ENCODE measurements at regions not wholly inside any gene's neighbourhood (a gene's known extent, or its start where the extent isn't known, plus 50 kb on each side); places are given as distances from the start of the nearest gene placed in this dataset.

DNA sequence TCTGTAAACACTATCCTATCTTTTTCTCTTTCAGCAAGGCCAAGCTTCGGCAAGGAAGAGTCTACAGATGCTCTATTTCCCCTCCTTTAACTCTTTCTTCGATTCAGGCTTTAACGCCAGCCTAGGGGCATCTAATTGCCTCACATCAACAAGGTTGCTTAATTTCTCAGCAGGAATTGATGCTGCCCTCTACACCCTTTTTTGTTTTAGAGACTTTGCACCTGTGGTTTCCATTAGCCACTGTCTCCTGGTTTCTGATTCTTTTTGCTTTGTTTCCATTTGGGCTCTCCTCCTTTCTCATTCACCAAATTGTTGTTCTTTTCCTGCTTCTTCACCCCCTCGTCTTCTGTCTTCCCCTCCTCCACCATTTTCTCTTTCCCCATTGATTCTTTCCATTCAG lies 202.4 kb upstream of the HMCN1 start:
- TF ChIP-seq CTCF (IDR thresholded peaks at IDR 0.05) (no peak), POLR2A (IDR thresholded peaks at IDR 0.05) (no peak), EP300 (IDR thresholded peaks at IDR 0.05) (no peak)

DNA sequence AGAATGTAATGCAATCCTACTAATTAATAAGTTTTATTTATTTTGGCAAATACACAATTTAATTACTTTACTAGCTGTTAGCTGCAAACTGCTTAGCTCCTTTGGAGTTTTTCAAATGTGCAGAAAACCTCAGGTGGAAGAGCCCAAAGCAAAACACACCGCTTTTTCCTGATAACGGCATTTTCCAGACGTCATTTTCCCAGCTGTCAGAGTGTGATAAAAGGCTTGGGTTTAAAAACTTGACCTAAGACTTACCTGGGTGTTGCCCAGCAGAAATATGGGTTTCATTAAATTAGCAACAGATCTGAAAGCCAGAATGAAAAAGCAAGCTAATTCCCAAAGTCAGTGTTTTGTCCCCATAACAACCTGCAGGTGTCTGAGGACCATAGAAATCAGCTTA lies 204.0 kb upstream of the HMCN1 start:
- WGBS, 3 donors: 69 to 84% (median 76%) methylated on average over 3 of the region's 3 CpGs
- peaks cover 2% of the 10 kb centered on the region for H3K4me1 ChIP-seq (ENCODE audit: insufficient read depth)
- no peaks in the 10 kb centered on the region for H3K36me3 ChIP-seq
- H3K4me3 ChIP-seq: no peak overlapping the region
- TF ChIP-seq EP300 (IDR thresholded peaks at IDR 0.05): no peak
- no peak overlapping the region for H3K27ac ChIP-seq
- no peaks in the 10 kb centered on the region for H3K27me3 ChIP-seq
- no peaks in the 10 kb centered on the region for H3K9me3 ChIP-seq
- no peak for DNase-seq
- intact Hi-C loops (cut with DNase I): no loop called here

More for the DNA sequence above, 202.4 kb upstream of the HMCN1 start:
- Histone ChIP-seq H3K27ac (no peak overlapping the region), H3K36me3 (no peaks in the 10 kb centered on the region), H3K4me3 (no peak overlapping the region), H3K4me1 (ENCODE audit: insufficient read depth) (peaks cover 2% of the 10 kb centered on the region), H3K9me3 (no peaks in the 10 kb centered on the region), H3K27me3 (no peaks in the 10 kb centered on the region)
- DNase-seq: no peak
- WGBS, 3 donors: 88 to 93% (median 89%) methylated on average over 4 of the region's 4 CpGs
- intact Hi-C loops (cut with DNase I): no loop called here

GRCh38 chr1:185529673-185530072 lies 204.5 kb upstream of the HMCN1 start:
- DNase-seq: no peak
- Histone ChIP-seq H3K4me3 (no peak overlapping the region), H3K36me3 (no peaks in the 10 kb centered on the region), H3K27ac (no peak overlapping the region), H3K9me3 (no peaks in the 10 kb centered on the region), H3K4me1 (ENCODE audit: insufficient read depth) (peaks cover 2% of the 10 kb centered on the region), H3K27me3 (no peaks in the 10 kb centered on the region)
- WGBS, 3 donors: 89 to 96% (median 90%) methylated on average over 3 of the region's 3 CpGs
- TF ChIP-seq EP300 (IDR thresholded peaks at IDR 0.05): no peak
- TF ChIP-seq POLR2A (IDR thresholded peaks at IDR 0.05): no peak
- no peak for TF ChIP-seq CTCF (IDR thresholded peaks at IDR 0.05)
- intact Hi-C loops (cut with DNase I): no loop called here

DNA sequence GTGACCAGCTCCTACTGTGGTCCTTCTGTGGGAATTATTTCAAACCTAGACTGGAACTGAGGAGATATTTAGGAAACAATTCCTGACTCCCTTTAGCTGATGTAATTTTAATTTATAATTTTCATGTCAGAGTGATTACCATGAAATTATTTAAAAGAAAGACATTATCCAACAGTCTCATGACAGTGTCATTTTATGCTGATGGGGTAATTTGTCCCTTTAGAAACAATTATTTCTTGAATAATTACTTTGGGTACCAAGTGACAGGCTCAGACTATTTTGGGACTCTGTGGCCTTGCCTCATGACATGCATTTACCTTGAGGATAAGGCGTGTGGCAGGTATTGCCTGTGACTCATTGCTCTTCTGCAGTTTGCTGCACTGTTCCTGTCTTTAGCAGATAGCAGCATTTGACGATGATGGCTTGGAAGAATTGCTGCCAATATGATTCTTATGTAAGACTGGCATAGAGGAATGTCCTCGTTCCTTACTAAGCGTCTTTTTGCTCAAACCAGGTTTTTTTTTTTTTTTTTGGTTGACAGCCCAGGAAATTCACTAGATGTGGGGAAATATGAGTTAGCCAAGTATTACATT lies 206.0 kb upstream of the HMCN1 start:
- H3K36me3 ChIP-seq: no peaks in the 10 kb centered on the region
- H3K9me3 ChIP-seq: no peaks in the 10 kb centered on the region
- H3K27ac ChIP-seq: no peak overlapping the region
- intact Hi-C loops (cut with DNase I): no loop called here
- H3K4me3 ChIP-seq: no peak overlapping the region
- 78 to 88% (median 86%) methylated on average over 4 of the region's 4 CpGs for WGBS, 3 donors
- H3K4me1 ChIP-seq (ENCODE audit: insufficient read depth): no peaks in the 10 kb centered on the region
- no peak for DNase-seq
- no peaks in the 10 kb centered on the region for H3K27me3 ChIP-seq
- TF ChIP-seq EP300 (IDR thresholded peaks at IDR 0.05) (no peak), POLR2A (IDR thresholded peaks at IDR 0.05) (no peak), CTCF (IDR thresholded peaks at IDR 0.05) (no peak)

GRCh38 chr1:185526344-185527307 lies 207.6 kb upstream of the HMCN1 start:
- Histone ChIP-seq H3K9me3 (no peaks in the 10 kb centered on the region), H3K4me1 (ENCODE audit: insufficient read depth) (no peaks in the 10 kb centered on the region), H3K27me3 (no peaks in the 10 kb centered on the region), H3K27ac (no peak overlapping the region), H3K36me3 (no peaks in the 10 kb centered on the region), H3K4me3 (no peak overlapping the region)
- 94 to 100% (median 96%) methylated on average over 1 of the region's 1 CpG for WGBS, 3 donors
- no peak for DNase-seq
- intact Hi-C loops (cut with DNase I): no loop called here
- TF ChIP-seq EP300 (IDR thresholded peaks at IDR 0.05) (no peak), CTCF (IDR thresholded peaks at IDR 0.05) (no peak), POLR2A (IDR thresholded peaks at IDR 0.05) (no peak)
